HCT116 (cell line): ENCODE measurements at regions not wholly inside any gene's neighbourhood (a gene's known extent, or its start where the extent isn't known, plus 50 kb on each side); places are given as distances from the start of the nearest gene placed in this dataset.

Source experiments
- ATAC-seq: fragments of 200-7000 bp; cut with Tn5 transposase; 2 replicates; pipeline ENCODE4 v1.9.1; 2020; ENCODE audit warnings: mild to moderate bottlenecking, moderate library complexity
- BruUV-seq: library from RNA; stranded (reverse); fragments of 400-500 nt; replicated peaks from 2 replicates; lab custom pipeline; 2021; lab: Mats Ljungman, UMichigan
- CTCF ChIA-PET: fragments of 300-600 bp; sonication (Branson Sonifier 250); formaldehyde crosslinking; loops from one replicate; lab custom pipeline; 2021; ENCODE audit warnings: antibody characterized with exemption; lab: Charles Lee
- POLR2A ChIA-PET: fragments of 300-600, 350-600 bp; sonication (Branson Sonifier 250); formaldehyde crosslinking; loops from one replicate; lab custom pipeline; 2021; ENCODE audit warnings: antibody characterized with exemption; lab: Charles Lee
- RAD21 ChIA-PET, 2 experiments: fragments of 300-600 bp; sonication (Branson Sonifier 250); formaldehyde crosslinking; loops; one replicate each; lab custom pipeline; 2023; ENCODE audit warnings: low total read pairs in 2 of 2; ENCODE audit not compliant: uncharacterized antibody in 2 of 2, unreplicated experiment in 2 of 2, low non-redundant PET in 1 of 2; lab: Charles Lee
- DNase-seq: peaks from one replicate; pipeline ENCODE4 v3.0.0-alpha.2; 2010; ENCODE audit warnings: low read depth, low spot score
- H2AFZ ChIP-seq: fragments of 200-600 bp; shearing (Covaris generic), sonication (generic); 2 replicates; pipeline ENCODE4 v1.6.1; 2017; ENCODE audit warnings: low read depth, mixed run types, mixed read lengths, antibody characterized with exemption, low read length; ENCODE audit not compliant: poor library complexity, severe bottlenecking
- H3K27ac ChIP-seq: 2 replicates; pipeline ENCODE4 v1.5.1; 2012; ENCODE audit warnings: low read depth, low read length
- H3K27me3 ChIP-seq: fragments of 200-600 bp; sonication (generic); 2 replicates; pipeline ENCODE4 v1.6.1; 2016; ENCODE audit warnings: mixed run types, low read length, mixed read lengths; ENCODE audit not compliant: insufficient read depth
- H3K36me3 ChIP-seq, 2 experiments: fragments of 200-500 bp in 1 of 2; fragments of 200-600 bp in 1 of 2; sonication (Bioruptor generic) in 1 of 2; sonication (generic) in 1 of 2; 2 replicates each; pipeline versions ENCODE4 v1.5.1 to v1.6.1; 2014 to 2016; ENCODE audit warnings: low read length in 2 of 2, inconsistent platforms in 1 of 2, mixed read lengths in 1 of 2, mixed run types in 1 of 2; ENCODE audit not compliant: insufficient read depth in 2 of 2, control insufficient read depth in 1 of 2
- H3K4me1 ChIP-seq, 2 experiments: fragments of 200-600 bp in 1 of 2; sonication (generic) in 1 of 2; 2 replicates each; pipeline versions ENCODE4 v1.5.1 to v1.6.1; 2012 to 2017; ENCODE audit warnings: low read length in 2 of 2, inconsistent platforms in 1 of 2, mild to moderate bottlenecking in 1 of 2, mixed read lengths in 1 of 2, mixed run types in 1 of 2, moderate library complexity in 1 of 2; ENCODE audit not compliant: insufficient read depth in 2 of 2, control insufficient read depth in 1 of 2
- H3K4me2 ChIP-seq: fragments of 200-600 bp; sonication (generic); 2 replicates; pipeline ENCODE4 v1.6.1; 2017; ENCODE audit warnings: mixed run types, low read length, mixed read lengths
- H3K4me3 ChIP-seq, 2 experiments: fragments of 200-600 bp in 1 of 2; sonication (generic) in 1 of 2; replicated peaks in 1 of 2; 2 replicates each; pipeline ENCODE4 v1.5.1; 2011 to 2016; ENCODE audit warnings: low read length in 2 of 2, control low read depth in 1 of 2, low read depth in 1 of 2, mild to moderate bottlenecking in 1 of 2, mixed read lengths in 1 of 2, mixed run types in 1 of 2
- H3K79me2 ChIP-seq: fragments of 200-600 bp; sonication (generic); 2 replicates; pipeline ENCODE4 v1.6.1; 2017; ENCODE audit warnings: mild to moderate bottlenecking, mixed run types, low read length, moderate library complexity, mixed read lengths; ENCODE audit not compliant: insufficient read depth
- H3K9ac ChIP-seq: fragments of 200-600 bp; sonication (generic); 2 replicates; pipeline ENCODE4 v1.6.1; 2016; ENCODE audit warnings: low read length, mixed read lengths
- H3K9me2 ChIP-seq: fragments of 200-600 bp; sonication (generic), shearing (Covaris generic); 2 replicates; pipeline ENCODE4 v1.6.1; 2017; ENCODE audit warnings: mixed run types, mild to moderate bottlenecking, moderate library complexity; ENCODE audit not compliant: insufficient read depth
- H3K9me3 ChIP-seq, 2 experiments: fragments of 200-500 bp in 1 of 2; fragments of 200-600 bp in 1 of 2; sonication (Bioruptor generic) in 1 of 2; sonication (generic) in 1 of 2; 2 replicates each; pipeline ENCODE4 v1.6.1; 2014 to 2017; ENCODE audit warnings: low read length in 2 of 2, mixed read lengths in 2 of 2, inconsistent platforms in 1 of 2, low read depth in 1 of 2, mild to moderate bottlenecking in 1 of 2, mixed run types in 1 of 2, moderate library complexity in 1 of 2; ENCODE audit not compliant: control insufficient read depth in 1 of 2, insufficient read depth in 1 of 2
- H4K20me1 ChIP-seq: fragments of 200-600 bp; sonication (generic), shearing (Covaris generic); 2 replicates; pipeline ENCODE4 v1.6.1; 2017; ENCODE audit warnings: mixed run types, mild to moderate bottlenecking, moderate library complexity; ENCODE audit not compliant: insufficient read depth
- CEBPB ChIP-seq: IDR thresholded peaks from 2 replicates; pipeline ENCODE4 v1.6.1; 2012; ENCODE audit warnings: low read depth
- CTCF ChIP-seq, 3 experiments: fragments of 200-600 bp in 1 of 3; sonication (generic) in 1 of 3; IDR thresholded peaks in 2 of 3; conservative IDR thresholded peaks in 1 of 3; 2 replicates each; pipeline ENCODE4 v1.5.1; 2012 to 2017; ENCODE audit warnings: low read depth in 2 of 3, low read length in 2 of 3, antibody characterized with exemption in 1 of 3, borderline replicate concordance in 1 of 3, control low read depth in 1 of 3, mild to moderate bottlenecking in 1 of 3, mixed read lengths in 1 of 3, mixed run types in 1 of 3, moderate library complexity in 1 of 3; ENCODE audit not compliant: insufficient read depth in 1 of 3
- EGR1 ChIP-seq: IDR thresholded peaks from 2 replicates; pipeline ENCODE4 v1.6.1; 2012; ENCODE audit warnings: low read depth
- ELF1 ChIP-seq: IDR thresholded peaks from 2 replicates; pipeline ENCODE4 v1.6.1; 2012; ENCODE audit warnings: low read depth, borderline replicate concordance
- EZH2 ChIP-seq: fragments of 200-600 bp; sonication (generic); IDR thresholded peaks from 2 replicates; pipeline ENCODE4 v1.6.1; 2017; ENCODE audit warnings: antibody characterized with exemption, mixed run types
- EZH2phosphoT487 ChIP-seq: fragments of 200-600 bp; IDR thresholded peaks from 2 replicates; pipeline ENCODE4 v1.6.1; 2018; ENCODE audit warnings: antibody characterized with exemption, borderline replicate concordance
- FOSL1 ChIP-seq: IDR thresholded peaks from 2 replicates; pipeline ENCODE4 v1.6.1; 2012; ENCODE audit warnings: low read depth
- POLR2A ChIP-seq: IDR thresholded peaks from 2 replicates; pipeline ENCODE4 v1.7.0; 2011; ENCODE audit warnings: borderline replicate concordance; ENCODE audit not compliant: insufficient read depth, insufficient read length; ENCODE audit errors: extremely low read depth
- RAD21 ChIP-seq: IDR thresholded peaks from 2 replicates; pipeline ENCODE4 v1.6.1; 2012; ENCODE audit warnings: low read depth, mild to moderate bottlenecking
- REST ChIP-seq: IDR thresholded peaks from 2 replicates; pipeline ENCODE4 v1.6.1; 2012; ENCODE audit warnings: low read depth
- SIN3A ChIP-seq: IDR thresholded peaks from 2 replicates; pipeline ENCODE4 v1.6.1; 2012; ENCODE audit warnings: low read depth
- SP1 ChIP-seq: IDR thresholded peaks from 2 replicates; pipeline ENCODE4 v1.6.1; 2012; ENCODE audit warnings: low read depth
- SRF ChIP-seq: IDR thresholded peaks from 2 replicates; pipeline ENCODE4 v1.6.1; 2012; ENCODE audit warnings: low read depth
- TCF7L2 ChIP-seq: IDR thresholded peaks from 2 replicates; pipeline ENCODE4 v1.7.0; 2011; ENCODE audit warnings: borderline replicate concordance, inconsistent platforms; ENCODE audit not compliant: insufficient read depth, insufficient read length; ENCODE audit errors: extremely low read depth
- ZNF274 ChIP-seq: fragments of 200-500 bp; sonication (Bioruptor generic); IDR thresholded peaks from 2 replicates; pipeline ENCODE4 v1.6.1; 2014; ENCODE audit warnings: mild to moderate bottlenecking, low read depth, low read length, inconsistent platforms
- intact Hi-C: fragments of 100-400 bp; cut with micrococcal nuclease; formaldehyde crosslinking; loops from 2 replicates; pipeline ENCODE4 v1.10.0; 2022
- TF ChIP-seq, protein P1 (sequence below): IDR thresholded peaks from 2 replicates; pipeline ENCODE4 v1.6.1; 2012

- H3K4me1 ChIP-seq = no peaks in the 10 kb centered on the region
- no peaks in the 10 kb centered on the region for H3K36me3 ChIP-seq
- intact Hi-C loops = no loop called here
- ATAC-seq (no peak), DNase-seq (no peak)
- ChIA-PET CTCF (no interaction called here), RAD21 (no interaction called here), POLR2A (no interaction called here)
- H3K9me2 ChIP-seq = no peaks in the 10 kb centered on the region
- H2AFZ ChIP-seq = no peak overlapping the region
- no peak overlapping the region for H3K9ac ChIP-seq
- no peaks in the 10 kb centered on the region for H3K9me3 ChIP-seq
- H3K27me3 ChIP-seq = no peaks in the 10 kb centered on the region
- TF ChIP-seq SIN3A (no peak), EZH2phosphoT487 (no peak), REST (no peak), SP1 (no peak), EZH2 (no peak), FOSL1 (no peak), RAD21 (no peak), POLR2A (no peak)
- H3K27ac ChIP-seq = no peak overlapping the region
- H3K4me3 ChIP-seq = no peak overlapping the region
- no peaks in the 10 kb centered on the region for H4K20me1 ChIP-seq
- no TSS peak for BruUV-seq
- no peak overlapping the region for H3K4me2 ChIP-seq
- H3K79me2 ChIP-seq = no peaks in the 10 kb centered on the region
These were observed 360.3 kb upstream of the TBL1XR1 start for GRCh38 chr3:177557548-177557947.

GRCh38 chr3:177561365-177561764 is 364.1 kb upstream of the TBL1XR1 start:
- TF ChIP-seq EGR1 = no peak
- no peak for TF ChIP-seq FOSL1
- no peak for TF ChIP-seq SRF
- TF ChIP-seq, protein P1, sequence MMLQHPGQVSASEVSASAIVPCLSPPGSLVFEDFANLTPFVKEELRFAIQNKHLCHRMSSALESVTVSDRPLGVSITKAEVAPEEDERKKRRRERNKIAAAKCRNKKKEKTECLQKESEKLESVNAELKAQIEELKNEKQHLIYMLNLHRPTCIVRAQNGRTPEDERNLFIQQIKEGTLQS = no peak
- TF ChIP-seq SIN3A = no peak
- no peak for TF ChIP-seq TCF7L2
- TF ChIP-seq RAD21 = no peak
- TF ChIP-seq CEBPB = no peak
- TF ChIP-seq SP1 = no peak
- TF ChIP-seq ZNF274 = no peak
- TF ChIP-seq ELF1 = no peak
- TF ChIP-seq EZH2phosphoT487 = no peak
- TF ChIP-seq CTCF (IDR thresholded peaks at IDR 0.05 in 2 of 3, conservative IDR thresholded peaks at IDR 0.05 in 1 of 3; ENCODE audit: borderline replicate concordance in 1 of 3, insufficient read depth in 1 of 3, low read depth in 2 of 3, low read length in 2 of 3) = no peak
- intact Hi-C loops = no loop called here
- no peaks in the 10 kb centered on the region for H4K20me1 ChIP-seq
- no peaks in the 10 kb centered on the region for H3K9me3 ChIP-seq
- H3K27me3 ChIP-seq = no peaks in the 10 kb centered on the region
- no peaks in the 10 kb centered on the region for H3K36me3 ChIP-seq
- H3K9ac ChIP-seq = no peak overlapping the region
- ChIA-PET RAD21 (no interaction called here), POLR2A (no interaction called here), CTCF (no interaction called here)
- DNase-seq (no peak), ATAC-seq (no peak)
- no TSS peak for BruUV-seq
- no peaks in the 10 kb centered on the region for H3K9me2 ChIP-seq
- H3K4me2 ChIP-seq = no peak overlapping the region
- no peaks in the 10 kb centered on the region for H3K4me1 ChIP-seq
- H3K4me3 ChIP-seq = no peak overlapping the region
- no peak overlapping the region for H3K27ac ChIP-seq
- no peak overlapping the region for H2AFZ ChIP-seq
- H3K79me2 ChIP-seq = no peaks in the 10 kb centered on the region
